ENCODE measurements at regions not wholly inside any gene's neighbourhood (a gene's known extent, or its start where the extent isn't known, plus 50 kb on each side); places are given as distances from the start of the nearest gene placed in this dataset.

DNA sequence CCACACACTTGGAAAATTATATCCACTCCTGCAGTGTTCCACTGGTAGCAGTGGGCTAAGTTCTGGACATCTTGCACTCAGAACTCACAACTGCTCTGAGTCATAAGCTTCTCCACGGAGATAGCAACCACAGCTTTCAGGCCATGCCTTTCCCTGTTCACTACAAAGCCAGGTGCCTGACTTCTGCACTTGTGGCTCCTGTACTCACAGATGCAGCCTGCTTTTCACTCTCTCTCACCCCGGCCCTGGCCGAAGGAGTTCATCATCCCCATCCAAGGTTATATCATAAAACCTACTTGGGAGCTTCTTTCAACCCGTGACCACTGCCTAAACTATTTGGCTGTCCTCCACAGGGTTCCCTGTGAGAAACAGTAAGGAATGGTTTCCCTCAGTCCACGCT, 999.4 kb downstream of the GLUD2 start:
- no peak for TF ChIP-seq POLR2AphosphoS5 (IDR thresholded peaks at IDR 0.05; ENCODE audit: low read depth, low read length)
- no peak for TF ChIP-seq POLR2A (IDR thresholded peaks at IDR 0.05; ENCODE audit: low read depth, low read length)
- TF ChIP-seq TAF1 (IDR thresholded peaks at IDR 0.05; ENCODE audit: low read depth, low read length): no peak
- no peak for TF ChIP-seq SPI1 (IDR thresholded peaks at IDR 0.05; ENCODE audit: low read depth, low read length)
- no peak for TF ChIP-seq POU2F2 (IDR thresholded peaks at IDR 0.05; ENCODE audit: low read depth, low read length)
